Upper lobe of left lung (tissue), 6 donors: ENCODE measurements at regions not wholly inside any gene's neighbourhood (a gene's known extent, or its start where the extent isn't known, plus 50 kb on each side); places are given as distances from the start of the nearest gene placed in this dataset.
"Not testable (repeated sequence)": the region's sequence is repeated elsewhere in the genome, so short reads cannot be mapped to it uniquely, and the experiment has no call there.

ENCODE experiments used
- ATAC-seq, 2 donors: fragments of 200-7000 bp; cut with Tn5 transposase; one replicate each; pipeline ENCODE4 v1.9.1; 2022; ENCODE audit warnings: mild to moderate bottlenecking in 2 of 2, moderate library complexity in 2 of 2; ENCODE audit not compliant: low FRiP score in 2 of 2
- DNase-seq, 2 donors: peaks; one replicate each; pipeline ENCODE4 v3.0.0-alpha.2; 2019 to 2020
- H3K27ac ChIP-seq, 4 donors: fragments of 200-600 bp; sonication (generic); one replicate each; pipeline ENCODE4 v1.5.1; 2016 to 2019
- H3K27me3 ChIP-seq, 4 donors: fragments of 200-600 bp; sonication (generic); one replicate each; pipeline ENCODE4 v1.5.1; 2017 to 2019
- H3K36me3 ChIP-seq, 4 donors: fragments of 200-600 bp; sonication (generic); one replicate each; pipeline ENCODE4 v1.5.1; 2016 to 2019
- H3K4me1 ChIP-seq, 4 donors: fragments of 200-600 bp; sonication (generic); one replicate each; pipeline ENCODE4 v1.5.1; 2018 to 2019
- H3K4me3 ChIP-seq, 4 donors: fragments of 200-600 bp; sonication (generic); one replicate each; pipeline ENCODE4 v1.5.1; 2017 to 2019; ENCODE audit warnings: mild to moderate bottlenecking in 2 of 4, moderate library complexity in 1 of 4
- H3K9me3 ChIP-seq, 4 donors: fragments of 200-600 bp; sonication (generic); one replicate each; pipeline ENCODE4 v1.5.1; 2018 to 2019
- EP300 ChIP-seq, 4 donors: sonication (generic); formaldehyde crosslinking; IDR thresholded peaks; one replicate each; pipeline ENCODE4 v1.5.1; 2017; ENCODE audit warnings: antibody characterized with exemption in 4 of 4, control low read depth in 2 of 4
- POLR2A ChIP-seq, 4 donors: fragments of 450-650 bp; IDR thresholded peaks; one replicate each; pipeline ENCODE4 v1.5.1; 2016 to 2017; ENCODE audit warnings: antibody characterized with exemption in 4 of 4, mild to moderate bottlenecking in 2 of 4
- POLR2AphosphoS5 ChIP-seq, 2 donors: sonication (generic); formaldehyde crosslinking; IDR thresholded peaks; one replicate each; pipeline ENCODE4 v1.5.1; 2017; ENCODE audit warnings: antibody characterized with exemption in 2 of 2
- WGBS, 2 donors: methylation state at CpG; one replicate each; pipeline ENCODE4 v1.1.5; 2017 to 2018; 5-methylcytosine and 5-hydroxymethylcytosine counted together
- TF ChIP-seq, protein P1 (sequence below), 6 experiments: fragments of 450-650 bp in 4 of 6; fragments of 200-600 bp in 2 of 6; sonication (generic) in 2 of 6; IDR thresholded peaks; one replicate each; pipeline ENCODE4 v1.5.1; 2016 to 2019; ENCODE audit warnings: antibody characterized with exemption in 6 of 6
- donor health status: DM: no; HTN: no; CAD: no; lungs with moderate emphysema.
- donor health status: DM: no; HTN: yes; CAD: no; lungs with severe emphysema.

DNA sequence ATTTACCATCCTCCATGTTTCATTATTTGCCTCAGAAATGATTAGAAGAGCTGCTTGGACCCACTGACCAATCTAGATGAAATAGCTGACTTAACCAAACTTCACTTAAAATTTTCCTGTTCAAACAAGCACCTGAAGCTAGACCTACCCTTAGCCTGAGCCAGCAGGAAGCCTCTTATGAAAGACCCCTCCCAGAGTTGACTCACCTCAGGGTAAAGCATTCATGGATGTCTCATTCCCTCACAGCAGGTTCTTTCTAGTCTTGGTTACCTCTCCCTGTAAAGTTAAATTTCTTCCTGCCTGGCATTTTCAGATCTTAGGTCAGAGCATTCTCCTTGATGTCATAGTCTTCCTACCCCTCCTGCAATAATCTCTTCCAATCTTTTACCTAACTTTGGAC lies 1209.8 kb downstream of the FLRT2 start:
- H3K4me1 ChIP-seq: no peaks in the 10 kb centered on the region
- no peaks in the 10 kb centered on the region for H3K27me3 ChIP-seq
- ATAC-seq: no peak
- no peak for TF ChIP-seq POLR2AphosphoS5 (IDR thresholded peaks at IDR 0.05)
- TF ChIP-seq, protein P1, sequence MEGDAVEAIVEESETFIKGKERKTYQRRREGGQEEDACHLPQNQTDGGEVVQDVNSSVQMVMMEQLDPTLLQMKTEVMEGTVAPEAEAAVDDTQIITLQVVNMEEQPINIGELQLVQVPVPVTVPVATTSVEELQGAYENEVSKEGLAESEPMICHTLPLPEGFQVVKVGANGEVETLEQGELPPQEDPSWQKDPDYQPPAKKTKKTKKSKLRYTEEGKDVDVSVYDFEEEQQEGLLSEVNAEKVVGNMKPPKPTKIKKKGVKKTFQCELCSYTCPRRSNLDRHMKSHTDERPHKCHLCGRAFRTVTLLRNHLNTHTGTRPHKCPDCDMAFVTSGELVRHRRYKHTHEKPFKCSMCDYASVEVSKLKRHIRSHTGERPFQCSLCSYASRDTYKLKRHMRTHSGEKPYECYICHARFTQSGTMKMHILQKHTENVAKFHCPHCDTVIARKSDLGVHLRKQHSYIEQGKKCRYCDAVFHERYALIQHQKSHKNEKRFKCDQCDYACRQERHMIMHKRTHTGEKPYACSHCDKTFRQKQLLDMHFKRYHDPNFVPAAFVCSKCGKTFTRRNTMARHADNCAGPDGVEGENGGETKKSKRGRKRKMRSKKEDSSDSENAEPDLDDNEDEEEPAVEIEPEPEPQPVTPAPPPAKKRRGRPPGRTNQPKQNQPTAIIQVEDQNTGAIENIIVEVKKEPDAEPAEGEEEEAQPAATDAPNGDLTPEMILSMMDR (IDR thresholded peaks at IDR 0.05): no peak
- no peak for TF ChIP-seq EP300 (IDR thresholded peaks at IDR 0.05)
- no peak for TF ChIP-seq POLR2A (IDR thresholded peaks at IDR 0.05)
- no peaks in the 10 kb centered on the region for H3K36me3 ChIP-seq
- H3K27ac ChIP-seq: no peak overlapping the region
- no peak overlapping the region for H3K4me3 ChIP-seq
- H3K9me3 ChIP-seq: no peaks in the 10 kb centered on the region
- no peak for DNase-seq

DNA sequence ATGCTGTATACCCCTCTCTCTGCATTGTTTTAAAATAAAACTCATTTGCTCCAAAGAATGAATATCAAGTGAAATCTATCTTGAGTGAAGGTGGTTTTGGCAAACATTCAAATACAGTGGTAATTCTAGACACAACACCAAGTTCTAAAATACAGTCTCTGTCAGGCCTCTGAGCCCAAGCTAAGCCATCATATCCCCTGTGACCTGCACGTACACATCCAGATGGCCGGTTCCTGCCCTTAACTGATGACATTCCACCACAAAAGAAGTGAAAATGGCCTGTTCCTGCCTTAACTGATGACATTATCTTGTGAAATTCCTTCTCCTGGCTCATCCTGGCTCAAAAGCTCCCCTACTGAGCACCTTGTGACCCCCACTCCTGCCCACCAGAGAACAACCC lies 1201.5 kb downstream of the FLRT2 start:
- H3K27ac ChIP-seq, H3K36me3 ChIP-seq, H3K9me3 ChIP-seq, H3K27me3 ChIP-seq, ATAC-seq, H3K4me3 ChIP-seq, DNase-seq, H3K4me1 ChIP-seq: not testable (repeated sequence)
- 83 to 89% methylated on average over 2 of the region's 2 CpGs for WGBS, 2 donors

DNA sequence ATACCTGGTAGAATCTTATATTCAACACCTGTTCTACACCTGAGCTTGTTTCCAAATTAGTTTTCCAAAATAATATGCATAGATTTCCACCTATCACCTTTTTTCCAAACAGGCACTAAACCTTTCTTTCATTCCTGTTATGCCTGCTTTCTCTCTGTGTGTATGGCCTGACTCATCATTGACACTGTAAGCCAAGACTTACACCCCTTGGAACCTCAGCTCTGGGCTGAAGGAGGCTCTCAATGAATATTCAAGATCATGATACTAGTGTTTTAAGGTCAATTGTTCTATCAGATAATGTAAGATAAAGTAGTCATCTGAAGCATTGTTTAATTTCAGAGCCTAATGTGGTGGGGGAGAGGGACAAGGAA lies 1193.3 kb downstream of the FLRT2 start:
- no peak overlapping the region for H3K4me3 ChIP-seq
- no peak for ATAC-seq
- H3K36me3 ChIP-seq: no peaks in the 10 kb centered on the region
- no peaks in the 10 kb centered on the region for H3K27me3 ChIP-seq
- TF ChIP-seq, protein P1 (IDR thresholded peaks at IDR 0.05): no peak
- no peak for TF ChIP-seq POLR2AphosphoS5 (IDR thresholded peaks at IDR 0.05)
- no peak for TF ChIP-seq POLR2A (IDR thresholded peaks at IDR 0.05)
- no peak for TF ChIP-seq EP300 (IDR thresholded peaks at IDR 0.05)
- H3K4me1 ChIP-seq: no peaks in the 10 kb centered on the region
- H3K9me3 ChIP-seq: no peaks in the 10 kb centered on the region
- no peak overlapping the region for H3K27ac ChIP-seq
- no peak for DNase-seq

DNA sequence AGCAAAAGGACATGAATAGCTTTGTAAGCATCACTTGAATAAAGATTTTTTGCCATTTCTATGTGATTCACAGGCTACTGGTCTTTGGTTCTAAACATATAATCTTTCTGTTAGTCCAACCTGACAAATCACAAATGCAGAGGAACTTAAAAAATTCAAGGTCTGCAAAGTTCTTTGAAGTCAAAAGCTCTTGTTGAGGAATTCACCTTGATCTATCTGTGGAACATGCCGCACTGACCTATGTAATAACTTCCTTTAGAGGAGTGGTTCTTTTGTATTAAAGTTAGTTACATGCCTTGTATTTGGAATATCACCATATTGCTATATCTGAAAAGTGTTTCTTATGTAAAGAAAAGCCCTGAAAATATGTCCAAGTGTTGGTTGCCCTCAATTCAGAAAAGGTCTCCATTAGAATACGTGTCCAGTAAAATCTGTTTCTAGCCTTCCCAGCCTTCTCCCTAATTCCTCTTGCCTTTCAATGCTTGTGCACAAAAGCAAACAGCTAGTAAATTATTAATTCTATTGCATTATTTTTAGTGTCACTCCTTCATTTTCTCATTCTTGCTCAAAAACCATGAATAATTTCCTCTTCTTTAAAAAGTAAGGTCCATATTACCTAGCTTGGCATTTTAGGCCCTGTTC lies 1192.8 kb downstream of the FLRT2 start:
- Histone ChIP-seq H3K9me3 (no peaks in the 10 kb centered on the region), H3K27ac (no peak overlapping the region), H3K4me3 (no peak overlapping the region), H3K27me3 (no peaks in the 10 kb centered on the region), H3K36me3 (no peaks in the 10 kb centered on the region), H3K4me1 (no peaks in the 10 kb centered on the region)
- TF ChIP-seq, protein P1 (IDR thresholded peaks at IDR 0.05): no peak
- no peak for TF ChIP-seq POLR2A (IDR thresholded peaks at IDR 0.05)
- no peak for TF ChIP-seq EP300 (IDR thresholded peaks at IDR 0.05)
- TF ChIP-seq POLR2AphosphoS5 (IDR thresholded peaks at IDR 0.05): no peak
- ATAC-seq: no peak
- 81 to 85% methylated on average over 2 of the region's 2 CpGs for WGBS, 2 donors
- no peak for DNase-seq

DNA sequence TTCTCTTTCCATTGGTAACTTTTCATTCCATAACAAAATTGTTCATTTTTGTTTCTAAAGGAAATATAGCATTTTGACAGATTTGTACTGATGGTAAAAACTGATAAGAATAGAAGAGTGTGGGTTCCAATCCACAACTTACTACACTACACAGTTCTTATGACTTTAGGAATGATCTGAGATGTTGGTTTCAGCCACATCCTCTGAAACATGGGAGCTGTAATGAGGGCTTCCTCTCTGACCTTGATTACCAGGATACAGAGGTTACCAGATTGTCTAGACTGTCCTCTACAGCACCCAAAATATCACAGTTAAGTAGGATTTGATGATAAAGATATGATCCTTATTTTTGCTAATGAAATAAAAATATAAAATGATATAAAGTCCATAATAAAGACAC lies 1184.6 kb downstream of the FLRT2 start:
- Histone ChIP-seq H3K36me3 (no peaks in the 10 kb centered on the region), H3K4me1 (no peaks in the 10 kb centered on the region), H3K27me3 (no peaks in the 10 kb centered on the region), H3K9me3 (no peaks in the 10 kb centered on the region), H3K27ac (no peak overlapping the region), H3K4me3 (no peak overlapping the region)
- ATAC-seq: no peak
- TF ChIP-seq EP300 (IDR thresholded peaks at IDR 0.05) (no peak), POLR2AphosphoS5 (IDR thresholded peaks at IDR 0.05) (no peak), POLR2A (IDR thresholded peaks at IDR 0.05) (no peak)
- TF ChIP-seq, protein P1 (IDR thresholded peaks at IDR 0.05): no peak
- no peak for DNase-seq
